HEK293T (cell line): ENCODE measurements at regions not wholly inside any gene's neighbourhood (a gene's known extent, or its start where the extent isn't known, plus 50 kb on each side); places are given as distances from the start of the nearest gene placed in this dataset.

Experiments used
- CTCF ChIA-PET: fragments of 350-600 bp; formaldehyde crosslinking; extraction: SDS; loops from one replicate; lab custom pipeline; 2021; ENCODE audit warnings: antibody characterized with exemption, inconsistent platforms; lab: Yijun Ruan, JAX
- POLR2A ChIA-PET: fragments of 350-600 bp; formaldehyde crosslinking; extraction: SDS; loops from one replicate; lab custom pipeline; 2020; ENCODE audit warnings: antibody characterized with exemption, inconsistent platforms; lab: Yijun Ruan, JAX
- DNase-seq: peaks from one replicate; pipeline ENCODE4 v3.0.0; 2012; ENCODE audit warnings: mixed read lengths; ENCODE audit errors: extremely low spot score
- ARNT ChIP-seq: fragments of 450-650 bp; IDR thresholded peaks from 2 replicates; pipeline ENCODE4 v1.6.1; 2017; ENCODE audit warnings: mild to moderate bottlenecking
- BHLHE40 ChIP-seq: fragments of 450-650 bp; IDR thresholded peaks from 2 replicates; pipeline ENCODE4 v1.6.1; 2016; ENCODE audit warnings: mild to moderate bottlenecking, moderate library complexity, borderline replicate concordance
- CTBP1 ChIP-seq: fragments of 450-650 bp; IDR thresholded peaks from 2 replicates; pipeline ENCODE4 v1.6.1; 2016; ENCODE audit warnings: borderline replicate concordance
- ELF4 ChIP-seq: fragments of 450-650 bp; IDR thresholded peaks from 2 replicates; pipeline ENCODE4 v1.6.1; 2017; ENCODE audit warnings: antibody characterized with exemption
- FOXA1 ChIP-seq: fragments of 450-650 bp; IDR thresholded peaks from 2 replicates; pipeline ENCODE4 v1.6.1; 2016; ENCODE audit warnings: mild to moderate bottlenecking
- FOXK2 ChIP-seq: fragments of 450-650 bp; IDR thresholded peaks from 2 replicates; pipeline ENCODE4 v1.6.1; 2016; ENCODE audit warnings: mild to moderate bottlenecking
- FOXM1 ChIP-seq: fragments of 450-650 bp; IDR thresholded peaks from 2 replicates; pipeline ENCODE4 v1.6.1; 2017; ENCODE audit warnings: mild to moderate bottlenecking, borderline replicate concordance
- HDGF ChIP-seq: fragments of 450-650 bp; IDR thresholded peaks from 2 replicates; pipeline ENCODE4 v1.6.1; 2017; ENCODE audit warnings: antibody characterized with exemption, borderline replicate concordance
- L3MBTL2 ChIP-seq: fragments of 450-650 bp; conservative IDR thresholded peaks from 2 replicates; pipeline ENCODE4 v1.6.1; 2016; ENCODE audit warnings: mild to moderate bottlenecking
- LEF1 ChIP-seq: fragments of 450-650 bp; IDR thresholded peaks from 2 replicates; pipeline ENCODE4 v1.6.1; 2017; ENCODE audit warnings: mild to moderate bottlenecking, borderline replicate concordance
- NFRKB ChIP-seq: fragments of 450-650 bp; IDR thresholded peaks from 2 replicates; pipeline ENCODE4 v1.6.1; 2016; ENCODE audit warnings: mild to moderate bottlenecking, moderate library complexity
- SP1 ChIP-seq: fragments of 450-650 bp; IDR thresholded peaks from 2 replicates; pipeline ENCODE4 v1.6.1; 2017
- SUZ12 ChIP-seq: fragments of 450-650 bp; IDR thresholded peaks from 2 replicates; pipeline ENCODE4 v1.6.1; 2016; ENCODE audit warnings: mild to moderate bottlenecking
- TARDBP ChIP-seq: fragments of 450-650 bp; IDR thresholded peaks from 2 replicates; pipeline ENCODE4 v1.6.1; 2016
- ZNF384 ChIP-seq: fragments of 450-650 bp; IDR thresholded peaks from 2 replicates; pipeline ENCODE4 v1.6.1; 2016
- TF ChIP-seq, protein P1 (sequence below): fragments of 450-650 bp; IDR thresholded peaks from 2 replicates; pipeline ENCODE4 v1.6.1; 2016

DNA sequence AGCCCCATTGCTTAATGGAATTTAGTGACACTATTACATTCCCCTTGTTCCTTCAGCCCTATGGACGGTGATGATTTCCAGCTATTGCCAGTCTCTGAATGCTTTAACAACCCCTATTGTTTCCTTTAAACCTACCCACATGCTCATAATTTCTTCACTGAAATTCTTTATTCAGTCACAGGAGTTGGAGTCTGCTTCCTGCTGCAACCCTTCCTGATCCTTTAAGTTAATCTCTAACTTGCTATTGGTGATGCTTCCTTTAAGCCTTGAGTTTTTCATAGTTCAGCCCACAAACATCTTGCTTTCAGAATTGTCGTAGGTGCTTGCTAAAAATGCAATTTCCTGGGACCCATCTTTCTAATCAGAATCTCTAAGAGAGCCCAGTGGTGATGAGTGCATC lies 66.3 kb upstream of the TNFAIP3 start:
- no peak for TF ChIP-seq L3MBTL2
- TF ChIP-seq FOXA1 = no peak
- no peak for TF ChIP-seq NFRKB
- no peak for TF ChIP-seq LEF1
- TF ChIP-seq FOXM1 = no peak
- no peak for TF ChIP-seq BHLHE40
- TF ChIP-seq SP1 = no peak
- no peak for TF ChIP-seq ELF4
- no peak for TF ChIP-seq HDGF
- TF ChIP-seq CTBP1 = no peak
- no peak for TF ChIP-seq ZNF384
- TF ChIP-seq FOXK2 = no peak
- TF ChIP-seq, protein P1, sequence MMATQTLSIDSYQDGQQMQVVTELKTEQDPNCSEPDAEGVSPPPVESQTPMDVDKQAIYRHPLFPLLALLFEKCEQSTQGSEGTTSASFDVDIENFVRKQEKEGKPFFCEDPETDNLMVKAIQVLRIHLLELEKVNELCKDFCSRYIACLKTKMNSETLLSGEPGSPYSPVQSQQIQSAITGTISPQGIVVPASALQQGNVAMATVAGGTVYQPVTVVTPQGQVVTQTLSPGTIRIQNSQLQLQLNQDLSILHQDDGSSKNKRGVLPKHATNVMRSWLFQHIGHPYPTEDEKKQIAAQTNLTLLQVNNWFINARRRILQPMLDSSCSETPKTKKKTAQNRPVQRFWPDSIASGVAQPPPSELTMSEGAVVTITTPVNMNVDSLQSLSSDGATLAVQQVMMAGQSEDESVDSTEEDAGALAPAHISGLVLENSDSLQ = no peak
- POLR2A ChIA-PET = interaction anchor here (1.2 kb wide), 1 partner anchor 66 kb away, joined by 4 read pairs; the partner anchor contains the start of gene TNFAIP3
- CTCF ChIA-PET = interaction anchor here (1.5 to 2.2 kb wide), 3 partner anchors 10 to 144 kb away, joined by 6 to 15 read pairs (median 11); no protein-coding TSS in a partner anchor
- no peak for DNase-seq

DNA sequence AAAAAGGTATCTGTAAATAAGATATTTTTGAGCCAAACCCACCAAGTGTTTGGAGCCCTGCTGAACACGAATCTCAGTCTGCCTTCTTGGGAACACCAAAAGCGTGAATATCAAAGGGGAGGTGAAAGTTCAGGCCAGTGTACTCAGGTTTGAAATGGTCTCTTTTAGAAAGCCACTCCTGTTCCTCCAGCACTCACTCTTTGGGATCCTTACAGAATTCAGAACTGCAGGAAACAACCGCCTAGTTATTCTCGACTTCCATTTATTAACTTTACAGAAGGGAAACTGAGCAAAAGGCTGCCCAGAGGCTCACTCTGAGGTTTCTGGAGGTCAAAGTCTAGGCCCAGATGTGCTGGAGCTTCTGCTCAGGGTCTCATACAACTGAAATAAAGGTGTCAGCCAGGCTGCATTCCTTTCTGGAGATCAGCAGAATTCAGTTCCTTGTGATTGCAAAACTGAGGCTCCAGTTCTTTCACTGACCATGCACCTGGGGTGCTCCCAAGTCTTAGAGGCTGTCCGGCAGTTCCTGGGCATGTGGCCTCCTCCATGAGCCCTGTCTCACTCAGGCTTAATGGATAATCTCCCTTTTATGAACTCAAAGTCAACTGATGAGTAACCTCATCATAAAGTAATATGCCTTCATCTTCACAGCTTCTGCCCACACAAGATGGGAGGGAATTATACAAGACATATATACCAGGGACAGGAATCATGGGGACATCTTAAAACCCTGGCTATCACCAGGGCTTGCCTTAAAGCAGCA lies 65.5 kb upstream of the TNFAIP3 start:
- DNase-seq = no peak
- TF ChIP-seq BHLHE40 (no peak), L3MBTL2 (no peak), ARNT (no peak)
- ChIA-PET POLR2A (no interaction called here), CTCF (no interaction called here)

DNA sequence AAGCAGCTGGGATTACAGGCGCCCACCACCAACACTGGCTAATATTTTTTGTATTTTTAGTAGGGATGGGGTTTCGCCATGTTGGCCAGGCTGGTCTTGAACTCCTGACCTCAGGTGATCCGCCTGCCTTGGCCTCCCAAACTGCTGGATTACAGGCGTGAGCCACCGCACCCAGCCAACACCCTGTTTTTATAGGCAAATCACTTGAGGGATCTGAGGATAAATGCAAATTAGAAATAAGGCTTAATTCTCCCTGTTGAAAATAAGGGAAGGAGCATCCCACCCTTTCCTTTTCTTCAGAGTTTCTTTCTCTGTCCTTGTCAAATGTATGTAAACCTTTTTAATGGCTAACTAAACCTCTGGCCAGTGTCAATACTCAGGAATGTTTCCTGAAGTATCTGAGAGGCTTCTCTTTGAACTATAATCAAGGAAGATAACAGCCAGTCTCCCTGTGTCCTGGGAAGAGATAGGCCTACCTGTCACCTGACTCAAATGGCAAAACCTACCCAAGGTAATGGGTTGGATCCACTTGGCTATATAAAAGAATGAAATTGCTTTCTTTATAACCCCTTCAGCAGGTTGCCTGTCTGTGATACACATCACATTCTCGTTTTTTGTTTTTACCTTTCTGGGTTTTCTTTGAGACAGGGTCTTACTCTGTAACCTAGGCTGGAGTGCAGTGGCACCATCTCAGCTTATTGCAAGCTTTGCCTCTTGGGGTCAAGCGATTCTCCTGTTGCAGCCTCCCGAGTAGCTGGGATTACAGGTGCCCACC lies 64.5 kb upstream of the TNFAIP3 start:
- ChIA-PET POLR2A (no interaction called here), CTCF (no interaction called here)
- DNase-seq = no peak
- TF ChIP-seq, protein P1 = no peak
- no peak for TF ChIP-seq CTBP1
- TF ChIP-seq LEF1 = no peak
- TF ChIP-seq FOXM1 = no peak
- no peak for TF ChIP-seq SUZ12
- TF ChIP-seq NFRKB = no peak
- TF ChIP-seq BHLHE40 = no peak
- TF ChIP-seq FOXK2 = no peak
- no peak for TF ChIP-seq L3MBTL2
- no peak for TF ChIP-seq SP1
- no peak for TF ChIP-seq HDGF
- no peak for TF ChIP-seq FOXA1
- no peak for TF ChIP-seq ZNF384
- TF ChIP-seq ELF4 = no peak
- no peak for TF ChIP-seq ARNT
- TF ChIP-seq TARDBP = no peak

DNA sequence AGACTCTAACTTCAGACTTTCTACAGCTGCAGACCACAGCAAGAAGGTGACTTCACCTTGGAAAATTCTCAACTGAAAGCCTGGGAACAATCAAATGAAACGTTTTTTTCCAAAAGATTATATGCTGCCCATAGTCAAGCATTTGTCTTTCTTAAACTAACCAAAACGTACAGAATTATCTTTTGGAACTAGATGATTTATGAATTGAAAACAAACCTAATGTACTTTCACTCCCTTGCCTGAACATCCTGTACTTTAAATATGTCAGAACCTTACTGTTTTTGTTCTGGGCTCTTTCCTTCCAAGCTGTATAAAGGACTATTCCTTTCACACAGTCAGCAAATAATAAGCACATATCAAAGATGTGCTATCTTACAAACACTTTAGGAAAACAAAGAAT lies 62.4 kb upstream of the TNFAIP3 start:
- ChIA-PET POLR2A (no interaction called here), CTCF (interaction anchor here (0.7 kb wide), 1 partner anchor 63 kb away, joined by 3 read pairs; the partner anchor contains the start of gene TNFAIP3)
- no peak for DNase-seq
- TF ChIP-seq CTBP1 (no peak), FOXA1 (no peak), SUZ12 (no peak), NFRKB (no peak), BHLHE40 (no peak), ZNF384 (no peak), FOXM1 (no peak), SP1 (no peak), FOXK2 (no peak), HDGF (no peak), ARNT (no peak), LEF1 (no peak)
- TF ChIP-seq, protein P1 = no peak

DNA sequence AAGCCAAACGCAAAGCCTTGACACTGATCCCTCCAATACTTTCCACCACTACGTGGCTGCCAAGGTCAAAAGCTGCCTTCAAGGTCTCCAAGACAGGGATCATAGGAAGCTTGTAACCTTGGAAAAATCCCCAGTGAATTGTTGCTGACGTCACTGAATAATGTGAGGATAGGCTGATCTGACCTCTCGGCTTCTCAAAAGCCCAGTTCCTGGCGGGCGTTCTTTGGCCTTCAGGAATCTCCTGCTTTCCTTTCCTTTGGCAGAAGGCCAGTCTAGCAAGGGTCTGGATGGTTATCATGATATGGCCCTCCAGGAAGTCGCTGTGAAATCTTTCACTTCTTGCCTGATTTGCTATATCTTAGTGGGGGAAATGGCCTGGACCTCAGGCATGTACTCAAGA lies 61.4 kb upstream of the TNFAIP3 start:
- TF ChIP-seq L3MBTL2 (no peak), ELF4 (no peak), BHLHE40 (no peak), HDGF (no peak), ARNT (no peak), FOXA1 (no peak), SP1 (no peak), FOXM1 (no peak), CTBP1 (no peak)
- TF ChIP-seq, protein P1 = no peak
- POLR2A ChIA-PET = no interaction called here
- CTCF ChIA-PET = no interaction called here
- DNase-seq = no peak
